ENCODE measurements at regions not wholly inside any gene's neighbourhood (a gene's known extent, or its start where the extent isn't known, plus 50 kb on each side); places are given as distances from the start of the nearest gene placed in this dataset.

- no peaks in the 10 kb centered on the region for H3K36me3 ChIP-seq (ENCODE audit: control insufficient read depth, low read depth, low read length)
Observed at GRCh38 chr18:22847392-22847791, 85.7 kb upstream of the RBBP8 start.

GRCh38 chr18:22847867-22848451 lies 85.2 kb upstream of the RBBP8 start:
- H3K27ac ChIP-seq (ENCODE audit: low read length) = no peak overlapping the region
- no peaks in the 10 kb centered on the region for H3K27me3 ChIP-seq (ENCODE audit: control insufficient read depth, insufficient read depth, low read length)
- no peaks in the 10 kb centered on the region for H3K36me3 ChIP-seq (ENCODE audit: control insufficient read depth, low read depth, low read length)
- no peaks in the 10 kb centered on the region for H3K9me3 ChIP-seq (ENCODE audit: control insufficient read depth, low read depth, low read length)
- H3K4me1 ChIP-seq (ENCODE audit: control insufficient read depth, low read depth, low read length) = peaks cover 16% of the 10 kb centered on the region
- H3K9ac ChIP-seq (ENCODE audit: low read length) = no peak overlapping the region
- H3K4me3 ChIP-seq (ENCODE audit: low read length) = no peak overlapping the region

More at GRCh38 chr18:22847392-22847791, 85.7 kb upstream of the RBBP8 start:
- Histone ChIP-seq H3K9me3 (ENCODE audit: control insufficient read depth, low read depth, low read length) (no peaks in the 10 kb centered on the region), H3K9ac (ENCODE audit: low read length) (no peak overlapping the region), H3K4me3 (ENCODE audit: low read length) (no peak overlapping the region), H3K27ac (ENCODE audit: low read length) (no peak overlapping the region), H3K4me1 (ENCODE audit: control insufficient read depth, low read depth, low read length) (peaks cover 16% of the 10 kb centered on the region), H3K27me3 (ENCODE audit: control insufficient read depth, insufficient read depth, low read length) (no peaks in the 10 kb centered on the region)

- no peak overlapping the region for H3K27ac ChIP-seq (ENCODE audit: low read length)
- H3K9me3 ChIP-seq (ENCODE audit: control insufficient read depth, low read depth, low read length) = no peaks in the 10 kb centered on the region
- no peak overlapping the region for H3K4me3 ChIP-seq (ENCODE audit: low read length)
- H3K4me1 ChIP-seq (ENCODE audit: control insufficient read depth, low read depth, low read length) = peaks cover 16% of the 10 kb centered on the region
- H3K36me3 ChIP-seq (ENCODE audit: control insufficient read depth, low read depth, low read length) = no peaks in the 10 kb centered on the region
- H3K9ac ChIP-seq (ENCODE audit: low read length) = no peak overlapping the region
- H3K27me3 ChIP-seq (ENCODE audit: control insufficient read depth, insufficient read depth, low read length) = no peaks in the 10 kb centered on the region
Observed at GRCh38 chr18:22848615-22849014, 84.5 kb upstream of the RBBP8 start.

- H3K4me3 ChIP-seq (ENCODE audit: low read length) = no peak overlapping the region
- peaks cover 7% of the 10 kb centered on the region for H3K4me1 ChIP-seq (ENCODE audit: control insufficient read depth, low read depth, low read length)
- H3K9me3 ChIP-seq (ENCODE audit: control insufficient read depth, low read depth, low read length) = no peaks in the 10 kb centered on the region
- no peak overlapping the region for H3K9ac ChIP-seq (ENCODE audit: low read length)
- no peaks in the 10 kb centered on the region for H3K27me3 ChIP-seq (ENCODE audit: control insufficient read depth, insufficient read depth, low read length)
- no peak overlapping the region for H3K27ac ChIP-seq (ENCODE audit: low read length)
- no peaks in the 10 kb centered on the region for H3K36me3 ChIP-seq (ENCODE audit: control insufficient read depth, low read depth, low read length)
Observed at GRCh38 chr18:22856870-22857269, 76.3 kb upstream of the RBBP8 start.

- Histone ChIP-seq H3K9ac (ENCODE audit: low read length) (no peak overlapping the region), H3K36me3 (ENCODE audit: control insufficient read depth, low read depth, low read length) (no peaks in the 10 kb centered on the region), H3K27me3 (ENCODE audit: control insufficient read depth, insufficient read depth, low read length) (no peaks in the 10 kb centered on the region), H3K4me1 (ENCODE audit: control insufficient read depth, low read depth, low read length) (peaks cover 7% of the 10 kb centered on the region), H3K27ac (ENCODE audit: low read length) (no peak overlapping the region), H3K4me3 (ENCODE audit: low read length) (no peak overlapping the region), H3K9me3 (ENCODE audit: control insufficient read depth, low read depth, low read length) (no peaks in the 10 kb centered on the region)
Observed at GRCh38 chr18:22858121-22858520, 75.0 kb upstream of the RBBP8 start.

GRCh38 chr18:22860807-22861206 lies 72.3 kb upstream of the RBBP8 start:
- H3K9ac ChIP-seq (ENCODE audit: low read length) = no peak overlapping the region
- no peak overlapping the region for H3K27ac ChIP-seq (ENCODE audit: low read length)
- H3K4me1 ChIP-seq (ENCODE audit: control insufficient read depth, low read depth, low read length) = peaks cover 7% of the 10 kb centered on the region
- no peaks in the 10 kb centered on the region for H3K9me3 ChIP-seq (ENCODE audit: control insufficient read depth, low read depth, low read length)
- no peaks in the 10 kb centered on the region for H3K27me3 ChIP-seq (ENCODE audit: control insufficient read depth, insufficient read depth, low read length)
- H3K4me3 ChIP-seq (ENCODE audit: low read length) = no peak overlapping the region
- H3K36me3 ChIP-seq (ENCODE audit: control insufficient read depth, low read depth, low read length) = no peaks in the 10 kb centered on the region

GRCh38 chr18:22865354-22866116 lies 67.6 kb upstream of the RBBP8 start:
- no peaks in the 10 kb centered on the region for H3K36me3 ChIP-seq (ENCODE audit: control insufficient read depth, low read depth, low read length)
- H3K9ac ChIP-seq (ENCODE audit: low read length) = no peak overlapping the region
- H3K4me3 ChIP-seq (ENCODE audit: low read length) = no peak overlapping the region
- no peak overlapping the region for H3K27ac ChIP-seq (ENCODE audit: low read length)
- H3K4me1 ChIP-seq (ENCODE audit: control insufficient read depth, low read depth, low read length) = no peaks in the 10 kb centered on the region
- no peaks in the 10 kb centered on the region for H3K9me3 ChIP-seq (ENCODE audit: control insufficient read depth, low read depth, low read length)
- no peaks in the 10 kb centered on the region for H3K27me3 ChIP-seq (ENCODE audit: control insufficient read depth, insufficient read depth, low read length)

GRCh38 chr18:22868831-22869230 lies 64.3 kb upstream of the RBBP8 start:
- Histone ChIP-seq H3K4me1 (ENCODE audit: control insufficient read depth, low read depth, low read length) (peaks cover 6% of the 10 kb centered on the region), H3K27ac (ENCODE audit: low read length) (no peak overlapping the region), H3K36me3 (ENCODE audit: control insufficient read depth, low read depth, low read length) (no peaks in the 10 kb centered on the region), H3K4me3 (ENCODE audit: low read length) (no peak overlapping the region), H3K9me3 (ENCODE audit: control insufficient read depth, low read depth, low read length) (no peaks in the 10 kb centered on the region), H3K27me3 (ENCODE audit: control insufficient read depth, insufficient read depth, low read length) (no peaks in the 10 kb centered on the region), H3K9ac (ENCODE audit: low read length) (no peak overlapping the region)

GRCh38 chr18:22871809-22872525 lies 61.2 kb upstream of the RBBP8 start:
- H3K9ac ChIP-seq (ENCODE audit: low read length) = no peak overlapping the region
- no peaks in the 10 kb centered on the region for H3K36me3 ChIP-seq (ENCODE audit: control insufficient read depth, low read depth, low read length)
- no peaks in the 10 kb centered on the region for H3K9me3 ChIP-seq (ENCODE audit: control insufficient read depth, low read depth, low read length)
- no peak overlapping the region for H3K4me3 ChIP-seq (ENCODE audit: low read length)
- peaks cover 6% of the 10 kb centered on the region for H3K4me1 ChIP-seq (ENCODE audit: control insufficient read depth, low read depth, low read length)
- no peaks in the 10 kb centered on the region for H3K27me3 ChIP-seq (ENCODE audit: control insufficient read depth, insufficient read depth, low read length)
- H3K27ac ChIP-seq (ENCODE audit: low read length) = no peak overlapping the region

GRCh38 chr18:22872900-22873537 lies 60.1 kb upstream of the RBBP8 start:
- H3K9me3 ChIP-seq (ENCODE audit: control insufficient read depth, low read depth, low read length) = no peaks in the 10 kb centered on the region
- H3K4me1 ChIP-seq (ENCODE audit: control insufficient read depth, low read depth, low read length) = peaks cover 6% of the 10 kb centered on the region
- H3K9ac ChIP-seq (ENCODE audit: low read length) = no peak overlapping the region
- H3K36me3 ChIP-seq (ENCODE audit: control insufficient read depth, low read depth, low read length) = no peaks in the 10 kb centered on the region
- no peak overlapping the region for H3K27ac ChIP-seq (ENCODE audit: low read length)
- no peak overlapping the region for H3K4me3 ChIP-seq (ENCODE audit: low read length)
- H3K27me3 ChIP-seq (ENCODE audit: control insufficient read depth, insufficient read depth, low read length) = no peaks in the 10 kb centered on the region

GRCh38 chr18:22879293-22879692 lies 53.8 kb upstream of the RBBP8 start:
- Histone ChIP-seq H3K36me3 (ENCODE audit: control insufficient read depth, low read depth, low read length) (no peaks in the 10 kb centered on the region), H3K27ac (ENCODE audit: low read length) (no peak overlapping the region), H3K4me1 (ENCODE audit: control insufficient read depth, low read depth, low read length) (peaks cover 5% of the 10 kb centered on the region), H3K4me3 (ENCODE audit: low read length) (no peak overlapping the region), H3K9ac (ENCODE audit: low read length) (no peak overlapping the region), H3K9me3 (ENCODE audit: control insufficient read depth, low read depth, low read length) (no peaks in the 10 kb centered on the region), H3K27me3 (ENCODE audit: control insufficient read depth, insufficient read depth, low read length) (no peaks in the 10 kb centered on the region)
